SJCRH30 (cell line): ENCODE measurements at regions not wholly inside any gene's neighbourhood (a gene's known extent, or its start where the extent isn't known, plus 50 kb on each side); places are given as distances from the start of the nearest gene placed in this dataset.
A peak's percentile ranks its signal among the peaks of the same experiment; 100 is the strongest.
"Not testable (repeated sequence)": the region's sequence is repeated elsewhere in the genome, so short reads cannot be mapped to it uniquely, and the experiment has no call there.

Experiments used
- DNase-seq, 2 experiments: peaks; one replicate each; pipeline ENCODE4 v3.0.0-alpha.2; 2015 to 2020
- H3K27ac ChIP-seq: fragments of 250-450 bp; sonication (Bioruptor Pico); 2 replicates; pipeline ENCODE4 v1.5.1; 2020; ENCODE audit warnings: mild to moderate bottlenecking, moderate library complexity
- H3K27me3 ChIP-seq: fragments of 250-450 bp; sonication (Bioruptor Pico); 2 replicates; pipeline ENCODE4 v1.5.1; 2020; ENCODE audit warnings: mild to moderate bottlenecking, moderate library complexity
- H3K36me3 ChIP-seq: fragments of 250-450 bp; sonication (Bioruptor Pico); 2 replicates; pipeline ENCODE4 v1.5.1; 2020; ENCODE audit warnings: mild to moderate bottlenecking, moderate library complexity
- H3K4me1 ChIP-seq: fragments of 250-450 bp; sonication (Bioruptor Pico); 2 replicates; pipeline ENCODE4 v1.5.1; 2020; ENCODE audit warnings: mild to moderate bottlenecking, moderate library complexity
- H3K4me3 ChIP-seq: fragments of 250-450 bp; sonication (Bioruptor Pico); 2 replicates; pipeline ENCODE4 v1.5.1; 2020; ENCODE audit warnings: mild to moderate bottlenecking, moderate library complexity
- H3K9me3 ChIP-seq: fragments of 250-450 bp; sonication (Bioruptor Pico); replicated peaks from 2 replicates; pipeline ENCODE4 v1.5.1; 2020; ENCODE audit warnings: mild to moderate bottlenecking, moderate library complexity

DNA sequence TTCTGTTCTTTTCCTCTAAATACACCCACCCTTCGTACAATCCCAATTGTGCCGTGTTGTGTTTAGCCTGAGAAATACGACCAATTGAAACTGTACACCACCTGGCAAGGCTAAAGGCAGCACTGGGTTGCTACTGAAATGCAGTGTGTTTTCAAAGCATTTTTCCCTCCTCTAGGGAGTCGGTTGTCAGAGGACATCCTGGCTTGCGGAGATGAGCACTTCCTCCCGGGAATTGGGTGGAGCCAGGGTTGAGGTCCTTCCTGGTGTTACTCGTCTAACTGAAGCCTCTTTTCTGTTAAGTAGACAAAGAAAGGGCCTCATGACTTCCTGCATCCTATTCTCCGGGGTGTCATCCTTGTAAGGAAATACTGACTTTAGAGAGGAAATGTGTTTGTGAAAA lies 133.5 kb downstream of the MTPAP start:
- Histone ChIP-seq H3K9me3 (no peaks in the 10 kb centered on the region), H3K4me3 (no peak overlapping the region), H3K4me1 (peaks cover 4% of the 10 kb centered on the region; the same call in 1 of the 2 replicates), H3K27ac (no peak overlapping the region), H3K27me3 (no peaks in the 10 kb centered on the region), H3K36me3 (no peaks in the 10 kb centered on the region)
- peak in 1 of 2 experiments; percentile 24 for DNase-seq

DNA sequence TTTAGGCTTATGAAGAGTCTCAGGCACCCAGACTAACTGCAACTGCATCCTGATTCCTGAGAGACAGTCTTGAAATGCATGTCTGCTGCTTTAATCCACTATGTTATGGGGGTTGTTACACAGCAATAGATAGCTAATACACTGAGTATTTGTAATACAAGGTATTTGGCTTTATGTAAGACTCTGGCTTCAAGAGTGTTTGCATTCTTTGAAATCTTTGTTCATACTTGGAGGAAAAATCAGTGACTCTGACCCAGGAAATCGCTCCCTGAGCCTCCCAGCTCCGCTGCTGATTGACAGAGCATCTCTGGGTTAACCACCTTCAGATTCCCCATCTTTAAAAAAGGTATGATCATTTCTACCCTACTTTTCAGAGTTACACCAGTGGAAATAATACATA lies 133.9 kb downstream of the MTPAP start:
- H3K27ac ChIP-seq, result no peak overlapping the region
- no peaks in the 10 kb centered on the region for H3K36me3 ChIP-seq
- no peak for DNase-seq
- no peaks in the 10 kb centered on the region for H3K27me3 ChIP-seq
- H3K4me3 ChIP-seq, result no peak overlapping the region
- peaks cover 3% of the 10 kb centered on the region; the same call in 1 of the 2 replicates for H3K4me1 ChIP-seq
- H3K9me3 ChIP-seq, result no peaks in the 10 kb centered on the region

DNA sequence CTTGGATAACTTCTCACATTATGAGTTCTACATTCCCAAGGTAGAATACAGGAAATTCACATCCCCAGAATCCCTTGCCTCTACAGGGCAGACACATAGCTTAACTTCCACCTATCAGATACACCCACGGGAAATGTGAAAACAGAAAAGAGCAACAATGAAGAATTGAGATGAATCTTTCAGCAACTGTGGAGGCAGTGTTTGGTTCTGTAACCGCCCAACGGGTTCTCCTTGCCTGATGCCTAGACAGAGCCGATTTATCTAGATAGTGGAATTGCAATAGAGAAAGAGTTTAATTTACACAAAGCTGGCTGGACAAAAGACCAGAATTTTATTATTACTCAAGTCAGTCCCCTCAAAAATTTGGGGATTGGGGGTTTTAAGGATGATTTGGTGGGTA lies 138.8 kb downstream of the MTPAP start:
- Histone ChIP-seq H3K9me3 (no peaks in the 10 kb centered on the region), H3K4me3 (no peak overlapping the region), H3K27me3 (no peaks in the 10 kb centered on the region), H3K36me3 (no peaks in the 10 kb centered on the region), H3K27ac (no peak overlapping the region), H3K4me1 (peaks cover 8% of the 10 kb centered on the region; the same call in 1 of the 2 replicates)
- DNase-seq, result no peak

DNA sequence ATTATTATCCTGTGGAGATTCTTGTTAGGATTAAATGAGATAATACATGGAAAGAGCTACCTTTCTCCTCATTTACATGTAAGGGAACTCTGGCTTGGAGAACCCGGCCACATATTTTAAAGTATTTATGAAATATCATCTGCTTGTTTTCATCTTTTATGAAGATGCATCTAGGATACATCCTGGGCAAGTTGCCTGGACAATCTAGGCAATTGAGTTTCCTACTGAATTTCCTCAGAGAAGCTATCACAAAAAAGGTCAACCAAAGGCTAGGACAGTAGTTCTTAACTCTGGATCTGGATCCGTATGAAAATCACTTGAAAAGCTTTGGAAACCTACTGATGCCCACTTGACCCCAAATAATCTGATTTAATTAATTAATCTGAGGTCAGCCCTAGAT lies 140.7 kb downstream of the MTPAP start:
- Histone ChIP-seq H3K36me3 (no peaks in the 10 kb centered on the region), H3K27me3 (no peaks in the 10 kb centered on the region), H3K27ac (no peak overlapping the region), H3K9me3 (peaks cover 2% of the 10 kb centered on the region; the same call in 1 of the 2 replicates), H3K4me1 (peaks cover 8% of the 10 kb centered on the region; the same call in 1 of the 2 replicates), H3K4me3 (no peak overlapping the region)
- no peak for DNase-seq

DNA sequence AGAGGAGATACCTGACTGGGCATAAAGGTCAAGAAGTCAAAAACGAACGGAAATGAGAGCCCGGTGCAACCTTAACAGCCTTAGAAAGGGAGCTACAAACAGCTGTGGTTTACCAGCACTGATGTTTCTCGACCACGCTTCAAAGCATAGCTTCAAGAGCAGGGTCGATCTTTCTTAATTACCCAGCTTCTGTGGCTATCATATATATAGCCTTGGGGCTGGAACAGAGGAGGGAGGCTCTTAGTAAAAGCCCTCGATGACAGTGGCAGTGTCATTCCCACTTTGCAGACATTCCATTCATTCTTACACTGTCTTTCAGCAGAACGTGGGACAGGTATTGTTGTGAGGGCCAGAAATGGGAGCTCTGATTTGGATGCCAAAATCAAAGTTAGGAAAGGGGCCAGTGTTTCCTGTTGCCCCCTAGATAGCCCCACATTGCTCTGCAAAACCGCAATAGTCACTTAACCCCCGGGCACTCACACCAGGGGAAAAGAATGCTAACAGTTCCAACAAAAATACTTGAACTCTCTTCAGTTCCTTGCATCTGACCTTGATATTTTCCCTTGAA lies 141.5 kb downstream of the MTPAP start:
- peaks cover 8% of the 10 kb centered on the region; the same call in 1 of the 2 replicates for H3K4me1 ChIP-seq
- H3K9me3 ChIP-seq, result peaks cover 3% of the 10 kb centered on the region; the same call in 1 of the 2 replicates
- DNase-seq, result peak in 1 of 2 experiments; percentile 13
- H3K4me3 ChIP-seq, result no peak overlapping the region
- H3K27ac ChIP-seq, result no peak overlapping the region
- H3K27me3 ChIP-seq, result no peaks in the 10 kb centered on the region
- H3K36me3 ChIP-seq, result no peaks in the 10 kb centered on the region

DNA sequence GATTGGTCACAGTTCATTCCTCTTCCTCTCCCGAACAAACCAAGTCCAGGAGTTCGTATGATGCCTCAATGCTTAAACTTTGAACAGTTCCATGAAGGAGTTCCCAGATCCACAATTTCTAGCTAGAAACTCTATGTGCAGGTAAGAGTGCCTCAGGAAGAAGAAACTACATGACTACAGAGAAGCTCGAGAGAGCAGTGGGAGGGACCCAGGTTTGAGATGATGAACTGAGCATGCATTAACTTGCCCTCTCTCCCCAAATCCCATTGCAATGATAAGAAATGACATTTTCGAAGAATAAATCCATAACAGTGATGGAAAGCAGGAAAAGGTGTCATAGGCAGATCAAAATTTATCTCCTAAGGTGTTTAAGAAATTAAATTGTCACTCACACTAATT lies 140.6 kb upstream of the JCAD start:
- no peak for DNase-seq
- Histone ChIP-seq H3K27ac (no peak overlapping the region), H3K4me3 (no peak overlapping the region), H3K4me1 (no peaks in the 10 kb centered on the region), H3K9me3 (peaks cover 3% of the 10 kb centered on the region; the same call in 1 of the 2 replicates), H3K27me3 (no peaks in the 10 kb centered on the region), H3K36me3 (no peaks in the 10 kb centered on the region)

DNA sequence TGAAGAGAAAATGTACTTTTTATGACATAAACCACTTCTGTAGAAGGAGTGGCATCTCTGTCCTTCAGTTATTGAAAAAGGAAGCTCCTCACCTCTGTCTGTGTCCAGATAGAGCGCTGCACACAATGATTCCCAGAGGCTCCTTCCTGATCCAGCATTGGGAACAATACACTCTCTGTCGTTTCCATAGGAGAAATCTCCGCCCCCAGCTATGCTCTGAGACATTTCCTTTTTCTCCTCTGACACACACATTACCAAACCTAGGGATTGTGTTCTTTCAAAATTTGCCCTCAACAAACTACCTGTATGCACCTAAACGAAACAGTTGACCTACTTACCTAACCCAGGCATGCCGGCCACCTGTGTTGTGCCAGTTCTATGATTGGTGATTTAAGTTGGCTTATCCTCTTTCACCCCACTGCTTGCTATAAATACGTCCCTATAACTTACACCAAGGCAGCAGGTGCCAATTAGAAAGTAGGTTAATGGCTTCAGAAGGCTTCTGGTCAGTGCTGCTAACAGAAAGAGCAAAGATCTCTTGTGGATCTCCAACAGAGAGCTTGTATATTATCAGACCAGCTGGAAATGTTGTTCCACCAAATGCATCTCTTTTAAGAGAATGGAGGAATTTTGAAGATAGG lies 140.1 kb upstream of the JCAD start:
- no peaks in the 10 kb centered on the region for H3K4me1 ChIP-seq
- DNase-seq, result no peak
- no peaks in the 10 kb centered on the region for H3K36me3 ChIP-seq
- H3K27ac ChIP-seq, result no peak overlapping the region
- no peak overlapping the region for H3K4me3 ChIP-seq
- H3K9me3 ChIP-seq, result peaks cover 3% of the 10 kb centered on the region; the same call in 1 of the 2 replicates
- H3K27me3 ChIP-seq, result no peaks in the 10 kb centered on the region

DNA sequence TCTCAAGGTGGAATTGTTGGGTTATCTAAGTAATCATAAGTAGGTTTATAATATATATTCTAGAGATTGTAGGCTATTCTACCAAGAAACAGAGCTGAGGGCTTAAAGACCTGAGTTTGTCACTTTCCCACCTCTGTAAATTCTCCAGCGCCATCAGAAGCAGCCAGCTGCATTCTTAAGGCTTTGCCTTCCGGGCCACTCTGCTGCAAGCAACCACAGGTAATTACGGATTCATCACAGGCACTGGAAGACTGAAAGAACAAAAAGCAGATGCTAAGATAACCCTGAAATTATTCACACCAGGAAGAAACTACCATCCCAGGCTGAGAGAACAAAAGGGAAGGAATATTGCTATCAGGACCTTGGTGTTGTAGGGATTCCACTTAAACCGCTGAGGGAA lies 137.8 kb upstream of the JCAD start:
- Histone ChIP-seq H3K4me3 (no peak overlapping the region), H3K27me3 (no peaks in the 10 kb centered on the region), H3K27ac (no peak overlapping the region)

DNA sequence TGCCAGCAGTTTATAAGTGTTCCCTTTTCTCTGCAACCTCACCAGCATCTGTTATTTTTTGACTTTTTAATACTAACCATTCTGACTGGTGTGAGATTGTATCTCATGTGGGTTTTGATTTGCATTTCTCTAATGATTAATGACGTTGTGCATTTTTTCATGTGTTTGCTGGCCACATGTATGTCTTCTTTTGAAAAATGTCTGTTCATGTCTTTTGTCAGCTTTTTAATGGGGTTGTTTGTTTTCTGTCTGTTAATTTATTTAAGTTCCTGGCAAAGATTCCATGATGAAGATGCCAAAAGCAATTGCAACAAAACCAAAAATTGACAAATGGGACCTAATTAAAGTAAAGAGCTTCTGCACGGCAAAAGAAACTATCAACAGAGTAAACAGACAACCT lies 137.2 kb upstream of the JCAD start:
- H3K27me3 ChIP-seq, H3K4me3 ChIP-seq, H3K9me3 ChIP-seq, H3K4me1 ChIP-seq, H3K36me3 ChIP-seq, DNase-seq, H3K27ac ChIP-seq: not testable (repeated sequence)

More for the DNA sequence above, 137.8 kb upstream of the JCAD start:
- no peak for DNase-seq
- no peaks in the 10 kb centered on the region for H3K36me3 ChIP-seq
- no peaks in the 10 kb centered on the region for H3K4me1 ChIP-seq
- no peaks in the 10 kb centered on the region; the same call in 1 of the 2 replicates for H3K9me3 ChIP-seq

DNA sequence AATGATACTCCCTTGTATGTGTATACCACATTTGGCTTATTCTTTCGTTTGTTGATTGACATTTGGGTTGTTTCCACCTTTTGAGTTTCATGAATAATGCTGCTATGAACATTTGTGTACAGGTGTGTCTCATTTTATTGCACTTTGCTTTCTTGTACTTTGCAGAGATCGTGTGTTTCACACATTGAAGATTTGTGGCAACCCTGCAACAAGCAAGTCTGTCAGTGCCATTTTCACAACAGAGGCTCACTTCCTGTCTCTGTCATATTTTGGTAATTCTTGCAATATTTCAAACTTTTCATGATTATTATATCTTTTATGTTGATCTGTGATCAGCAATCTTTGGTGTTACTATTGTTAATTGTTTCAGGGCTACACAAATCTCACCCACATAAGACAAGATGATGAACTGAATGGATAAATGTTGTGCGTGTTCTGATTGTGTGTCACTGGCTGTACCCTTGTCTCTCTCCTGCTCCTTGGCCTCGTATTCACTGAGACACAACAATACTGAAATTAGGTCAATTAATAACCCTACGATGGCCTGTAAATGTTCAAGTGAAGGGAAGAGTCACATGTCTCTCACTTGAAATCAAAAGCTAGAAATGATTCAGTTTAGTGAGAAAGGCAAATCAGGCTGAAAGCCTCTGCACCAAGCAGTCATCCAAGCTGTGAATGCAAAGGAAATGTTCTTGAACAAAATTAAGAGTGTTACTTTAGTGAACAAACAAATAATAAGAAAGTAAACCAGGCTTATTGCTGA lies 133.6 kb upstream of the JCAD start:
- H3K4me1 ChIP-seq, result no peaks in the 10 kb centered on the region
- H3K9me3 ChIP-seq, result no peaks in the 10 kb centered on the region; the same call in 1 of the 2 replicates
- H3K36me3 ChIP-seq, result no peaks in the 10 kb centered on the region
- no peak overlapping the region for H3K27ac ChIP-seq
- H3K4me3 ChIP-seq, result no peak overlapping the region
- peaks cover 4% of the 10 kb centered on the region; the same call in 1 of the 2 replicates for H3K27me3 ChIP-seq
- no peak for DNase-seq

DNA sequence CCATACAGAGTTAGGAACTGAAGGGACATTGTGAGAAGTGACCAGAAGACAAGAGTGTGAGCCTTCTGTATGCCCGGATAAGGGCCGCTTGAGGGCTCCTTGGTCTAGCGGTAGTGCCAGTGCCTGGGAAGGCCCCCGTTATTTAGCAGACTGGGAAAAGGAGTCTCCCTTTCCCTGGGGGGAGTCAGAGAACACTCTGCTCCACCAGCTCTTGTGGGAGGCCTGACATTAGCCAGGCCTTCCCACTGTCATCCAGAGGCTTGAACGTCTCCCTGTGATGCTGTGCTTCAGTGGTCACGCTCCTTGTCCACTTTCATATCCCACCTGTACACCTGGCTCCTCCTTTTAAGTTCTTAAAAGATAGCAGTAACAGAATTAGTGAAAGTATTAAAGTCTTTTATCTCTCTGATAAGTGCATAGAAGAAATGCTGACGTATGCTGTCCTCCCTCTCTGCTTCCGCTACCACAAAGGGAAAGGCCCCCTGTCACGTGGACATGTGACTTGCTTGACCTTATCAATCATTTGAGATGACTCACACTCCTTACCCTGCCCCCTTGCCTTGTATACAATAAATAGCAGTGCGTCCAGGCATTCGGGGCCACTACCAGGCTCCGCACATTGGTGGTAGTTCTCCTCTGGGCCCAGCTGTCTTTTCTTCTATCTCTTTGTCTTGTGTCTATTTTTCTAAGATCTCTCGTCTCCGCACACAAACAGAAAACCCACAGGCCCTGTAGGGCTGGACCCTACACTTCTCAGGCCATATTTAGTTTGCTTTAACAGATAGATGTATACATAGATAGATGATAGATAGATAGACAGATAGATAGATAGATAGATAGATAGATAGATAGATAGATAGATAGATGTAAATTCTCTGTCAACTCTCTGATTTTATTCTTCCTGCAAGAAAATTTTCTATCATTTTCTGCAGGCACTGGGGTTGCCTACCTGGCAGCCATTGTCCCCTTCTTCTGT lies 131.5 kb upstream of the JCAD start:
- DNase-seq, result no peak
- no peak overlapping the region for H3K4me3 ChIP-seq
- no peaks in the 10 kb centered on the region for H3K36me3 ChIP-seq
- peaks cover 6% of the 10 kb centered on the region; the same call in 1 of the 2 replicates for H3K27me3 ChIP-seq
- no peaks in the 10 kb centered on the region for H3K4me1 ChIP-seq
- no peaks in the 10 kb centered on the region; the same call in 1 of the 2 replicates for H3K9me3 ChIP-seq
- no peak overlapping the region for H3K27ac ChIP-seq

DNA sequence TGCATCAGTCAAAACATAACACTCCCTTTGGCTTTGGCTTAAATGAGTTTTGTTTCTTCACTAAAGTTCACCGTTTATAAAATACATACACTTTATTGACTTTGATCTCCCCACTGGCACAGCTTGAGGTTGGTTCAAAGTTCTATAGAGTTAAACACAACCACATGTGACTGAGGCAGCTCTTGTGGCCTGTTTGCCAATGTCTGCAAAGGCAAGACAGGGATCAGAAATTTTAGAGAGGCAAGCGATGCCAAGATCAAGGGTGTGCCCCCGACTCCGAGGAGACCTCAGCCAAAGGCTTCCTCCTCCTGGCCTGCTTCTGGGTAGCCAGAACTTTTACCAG lies 129.8 kb upstream of the JCAD start:
- H3K27ac ChIP-seq, result no peak overlapping the region
- H3K4me1 ChIP-seq, result no peaks in the 10 kb centered on the region
- no peak for DNase-seq
- peaks cover 6% of the 10 kb centered on the region; the same call in 1 of the 2 replicates for H3K27me3 ChIP-seq
- H3K36me3 ChIP-seq, result no peaks in the 10 kb centered on the region
- no peaks in the 10 kb centered on the region; the same call in 1 of the 2 replicates for H3K9me3 ChIP-seq
- no peak overlapping the region for H3K4me3 ChIP-seq

DNA sequence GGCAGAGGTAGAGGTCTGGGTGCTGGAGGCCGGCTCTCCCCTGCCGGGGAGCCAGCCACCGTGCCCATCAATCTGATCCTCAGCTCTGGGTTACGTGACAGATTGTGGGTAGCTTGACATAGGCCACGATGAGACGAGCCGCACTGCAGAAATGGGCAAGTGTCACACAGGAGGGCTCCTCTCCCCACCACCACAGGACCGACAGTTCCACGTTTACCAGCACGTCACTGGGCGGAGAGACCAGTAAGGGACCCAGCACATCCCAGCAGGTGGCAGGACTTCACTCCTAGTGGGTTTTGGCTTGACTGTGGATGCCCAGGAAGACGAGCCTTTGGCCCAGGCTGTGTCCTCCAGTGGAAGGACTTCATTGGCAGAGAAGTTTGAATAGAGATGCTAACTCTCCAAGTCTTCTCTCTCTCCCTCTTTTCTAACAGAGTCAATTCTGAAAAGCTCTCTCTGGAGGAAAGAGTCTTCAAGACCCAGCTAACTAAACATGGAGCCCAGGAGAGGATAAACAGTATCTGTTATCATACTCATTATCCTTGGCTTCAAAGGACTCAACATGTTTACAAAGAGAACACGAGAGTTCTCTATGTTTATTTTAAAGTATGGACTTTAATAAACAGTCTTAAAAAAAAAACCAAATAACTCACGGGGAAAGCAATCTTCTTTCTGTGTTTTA lies 129.3 kb upstream of the JCAD start:
- no peak for DNase-seq
- H3K9me3 ChIP-seq, result no peaks in the 10 kb centered on the region; the same call in 1 of the 2 replicates
- H3K4me3 ChIP-seq, result no peak overlapping the region
- peaks cover 6% of the 10 kb centered on the region; the same call in 1 of the 2 replicates for H3K27me3 ChIP-seq
- H3K27ac ChIP-seq, result no peak overlapping the region
- H3K4me1 ChIP-seq, result no peaks in the 10 kb centered on the region
- H3K36me3 ChIP-seq, result no peaks in the 10 kb centered on the region

DNA sequence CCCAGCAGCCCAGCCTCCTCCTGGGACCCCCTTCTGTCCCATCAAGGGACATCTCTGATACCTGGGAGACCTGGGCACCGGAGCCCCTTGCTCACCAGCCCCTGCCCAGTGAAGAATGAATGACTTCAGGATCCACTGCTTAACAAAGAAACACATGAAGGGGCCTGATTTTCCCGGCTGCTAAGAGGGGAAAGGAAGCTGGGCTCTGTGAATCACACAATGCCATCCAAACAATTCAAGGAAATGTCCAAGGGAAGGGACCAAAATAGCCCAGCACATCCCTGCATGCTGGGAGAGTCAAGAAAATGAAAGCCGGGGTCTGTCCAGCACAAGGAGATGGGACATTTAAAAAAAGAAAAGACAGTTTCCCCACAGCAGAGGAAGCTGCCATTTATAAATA lies 128.7 kb upstream of the JCAD start:
- Histone ChIP-seq H3K9me3 (no peaks in the 10 kb centered on the region), H3K4me1 (no peaks in the 10 kb centered on the region), H3K36me3 (no peaks in the 10 kb centered on the region), H3K27me3 (peaks cover 6% of the 10 kb centered on the region; the same call in 1 of the 2 replicates), H3K27ac (no peak overlapping the region), H3K4me3 (no peak overlapping the region)
- no peak for DNase-seq
